LNCAP (cell line): ENCODE measurements at regions not wholly inside any gene's neighbourhood (a gene's known extent, or its start where the extent isn't known, plus 50 kb on each side); places are given as distances from the start of the nearest gene placed in this dataset.

ENCODE experiments used
- TF ChIP-seq, protein P1 (sequence below): fragments of 450-650 bp; IDR thresholded peaks from 2 replicates; pipeline ENCODE4 v1.5.1; 2017; ENCODE audit warnings: mild to moderate bottlenecking

DNA sequence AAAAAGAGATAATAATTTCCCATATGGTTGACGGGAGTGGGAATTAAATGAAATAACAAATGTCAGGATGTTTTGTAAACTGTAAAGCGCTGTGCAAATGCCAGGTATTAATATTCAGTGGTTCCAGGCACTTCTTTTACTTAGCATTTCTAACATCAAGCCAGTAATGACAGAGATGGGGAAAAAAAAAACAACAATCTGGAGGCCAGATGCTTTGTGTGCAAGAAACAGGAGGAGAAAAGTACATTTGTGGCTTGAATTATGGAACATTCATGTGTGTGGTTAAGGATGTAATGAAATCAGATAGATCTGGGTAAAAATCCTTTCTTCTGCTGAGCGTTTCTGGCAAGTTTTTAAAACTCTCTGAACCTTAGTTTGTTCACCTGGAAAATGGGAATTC, 509.6 kb downstream of the FUT8 start:
- TF ChIP-seq, protein P1, sequence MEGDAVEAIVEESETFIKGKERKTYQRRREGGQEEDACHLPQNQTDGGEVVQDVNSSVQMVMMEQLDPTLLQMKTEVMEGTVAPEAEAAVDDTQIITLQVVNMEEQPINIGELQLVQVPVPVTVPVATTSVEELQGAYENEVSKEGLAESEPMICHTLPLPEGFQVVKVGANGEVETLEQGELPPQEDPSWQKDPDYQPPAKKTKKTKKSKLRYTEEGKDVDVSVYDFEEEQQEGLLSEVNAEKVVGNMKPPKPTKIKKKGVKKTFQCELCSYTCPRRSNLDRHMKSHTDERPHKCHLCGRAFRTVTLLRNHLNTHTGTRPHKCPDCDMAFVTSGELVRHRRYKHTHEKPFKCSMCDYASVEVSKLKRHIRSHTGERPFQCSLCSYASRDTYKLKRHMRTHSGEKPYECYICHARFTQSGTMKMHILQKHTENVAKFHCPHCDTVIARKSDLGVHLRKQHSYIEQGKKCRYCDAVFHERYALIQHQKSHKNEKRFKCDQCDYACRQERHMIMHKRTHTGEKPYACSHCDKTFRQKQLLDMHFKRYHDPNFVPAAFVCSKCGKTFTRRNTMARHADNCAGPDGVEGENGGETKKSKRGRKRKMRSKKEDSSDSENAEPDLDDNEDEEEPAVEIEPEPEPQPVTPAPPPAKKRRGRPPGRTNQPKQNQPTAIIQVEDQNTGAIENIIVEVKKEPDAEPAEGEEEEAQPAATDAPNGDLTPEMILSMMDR: no peak

DNA sequence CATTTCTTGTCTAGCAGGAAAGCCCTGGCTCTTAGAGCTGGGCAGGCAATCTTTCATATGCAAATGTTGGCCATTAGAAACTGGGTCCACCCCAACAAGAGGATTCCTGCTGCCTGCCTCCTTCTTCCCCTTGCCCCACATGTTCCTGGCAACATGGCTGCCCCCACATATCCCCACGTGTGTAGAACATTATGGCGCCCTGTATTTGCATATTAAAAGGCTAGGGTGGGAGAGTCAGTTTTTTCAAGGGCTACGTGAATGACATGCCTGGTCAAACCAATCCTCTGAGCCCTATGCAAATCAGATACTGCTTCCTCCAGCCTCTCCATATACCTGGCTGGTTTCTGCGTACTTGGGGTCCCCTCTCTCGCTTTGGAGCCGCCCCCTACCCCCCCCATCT, 514.0 kb downstream of the FUT8 start:
- TF ChIP-seq, protein P1: no peak

- TF ChIP-seq, protein P1: no peak
Measured at GRCh38 chr14:65926935-65927700, 514.6 kb downstream of the FUT8 start.

GRCh38 chr14:65927931-65928356, 515.4 kb downstream of the FUT8 start:
- TF ChIP-seq, protein P1: no peak

GRCh38 chr14:65928995-65929394, 516.5 kb downstream of the FUT8 start:
- TF ChIP-seq, protein P1: no peak

DNA sequence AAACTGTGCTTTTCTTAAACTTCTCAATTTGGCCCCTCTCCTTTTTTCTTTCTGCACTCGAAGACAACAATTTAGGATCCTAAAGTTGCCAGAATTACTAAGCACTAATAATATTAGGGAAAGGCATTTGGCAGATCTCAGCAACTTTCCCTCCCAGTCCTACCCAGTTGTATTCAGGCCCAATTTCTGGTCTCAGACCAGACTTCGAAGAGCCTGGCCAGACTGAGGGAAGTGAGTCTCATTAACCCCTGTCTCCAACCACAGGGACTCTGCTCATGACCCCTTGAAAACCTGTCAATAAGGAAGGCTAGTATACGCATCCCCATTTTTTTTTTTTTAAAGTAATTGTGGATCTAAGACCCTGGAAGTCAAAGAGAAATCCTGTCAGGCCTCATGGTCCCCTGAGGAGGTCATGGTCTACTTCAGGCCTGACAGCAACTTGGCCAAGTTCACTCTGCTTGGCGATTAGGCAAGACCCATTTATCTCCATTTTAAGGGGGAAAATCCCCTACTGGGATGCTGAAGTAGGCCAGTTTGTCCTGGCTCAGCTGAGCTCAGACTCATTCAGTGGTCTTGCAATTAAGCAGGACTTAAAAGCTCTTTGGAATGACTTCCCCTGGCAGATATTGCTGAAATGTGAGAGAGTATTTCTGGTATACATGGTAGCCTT, 521.0 kb downstream of the FUT8 start:
- TF ChIP-seq, protein P1: no peak

DNA sequence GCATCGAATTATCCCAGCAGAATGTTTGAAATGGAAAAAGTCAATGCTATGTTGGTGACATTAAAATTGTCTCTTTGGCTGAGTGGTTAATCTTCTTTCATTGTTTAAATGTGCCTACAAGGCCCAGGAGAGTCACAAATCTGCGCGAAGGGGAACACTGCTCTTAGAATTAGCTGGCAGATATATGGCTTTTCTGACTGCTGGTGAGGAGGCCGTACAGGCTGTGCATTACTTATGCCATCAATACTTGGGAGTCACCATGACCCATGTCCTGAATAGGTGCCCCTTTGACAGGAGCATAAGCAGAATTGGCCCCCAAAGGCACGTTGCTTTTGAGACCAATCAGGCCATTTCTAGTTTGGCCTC, 521.5 kb downstream of the FUT8 start:
- TF ChIP-seq, protein P1: no peak
